ENCODE measurements at regions not wholly inside any gene's neighbourhood (a gene's known extent, or its start where the extent isn't known, plus 50 kb on each side); places are given as distances from the start of the nearest gene placed in this dataset.

- TF ChIP-seq CTCF (IDR thresholded peaks at IDR 0.05) (no peak), ZFX (IDR thresholded peaks at IDR 0.05; ENCODE audit: borderline replicate concordance) (no peak)
Observed at GRCh38 chr19:32129141-32129540, 216.3 kb upstream of the ZNF507 start.
